PC-9 (cell line): ENCODE measurements at regions not wholly inside any gene's neighbourhood (a gene's known extent, or its start where the extent isn't known, plus 50 kb on each side); places are given as distances from the start of the nearest gene placed in this dataset.

Experiments
- EZH2 ChIP-seq: fragments of 200-600 bp; sonication (generic); IDR thresholded peaks from 2 replicates; pipeline ENCODE4 v1.8.0; 2017; ENCODE audit warnings: antibody characterized with exemption, low read depth
- TF ChIP-seq, protein P1 (sequence below): fragments of 200-600 bp; sonication (generic); conservative IDR thresholded peaks from 2 replicates; pipeline ENCODE4 v1.6.1; 2017; ENCODE audit warnings: mixed run types, antibody characterized with exemption, mild to moderate bottlenecking, moderate library complexity

DNA sequence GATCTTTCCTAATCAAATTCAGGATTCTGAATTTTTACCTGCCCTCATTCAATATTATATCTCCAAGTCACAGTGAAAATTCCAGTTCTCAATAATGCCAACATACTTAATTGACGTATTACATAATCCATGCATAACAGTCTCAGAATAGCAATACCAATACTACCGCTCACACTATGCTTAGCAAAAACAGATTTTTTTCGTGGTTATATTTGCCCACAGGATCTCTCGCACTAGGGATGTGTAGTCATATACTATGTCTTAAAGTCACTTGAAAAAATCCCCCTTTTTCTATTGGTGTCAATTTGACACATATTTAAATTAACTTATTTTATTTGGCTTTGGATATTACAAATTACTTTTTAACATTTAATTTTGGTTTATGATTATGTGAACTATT lies 323.1 kb upstream of the SLC35B3 start:
- TF ChIP-seq, protein P1, sequence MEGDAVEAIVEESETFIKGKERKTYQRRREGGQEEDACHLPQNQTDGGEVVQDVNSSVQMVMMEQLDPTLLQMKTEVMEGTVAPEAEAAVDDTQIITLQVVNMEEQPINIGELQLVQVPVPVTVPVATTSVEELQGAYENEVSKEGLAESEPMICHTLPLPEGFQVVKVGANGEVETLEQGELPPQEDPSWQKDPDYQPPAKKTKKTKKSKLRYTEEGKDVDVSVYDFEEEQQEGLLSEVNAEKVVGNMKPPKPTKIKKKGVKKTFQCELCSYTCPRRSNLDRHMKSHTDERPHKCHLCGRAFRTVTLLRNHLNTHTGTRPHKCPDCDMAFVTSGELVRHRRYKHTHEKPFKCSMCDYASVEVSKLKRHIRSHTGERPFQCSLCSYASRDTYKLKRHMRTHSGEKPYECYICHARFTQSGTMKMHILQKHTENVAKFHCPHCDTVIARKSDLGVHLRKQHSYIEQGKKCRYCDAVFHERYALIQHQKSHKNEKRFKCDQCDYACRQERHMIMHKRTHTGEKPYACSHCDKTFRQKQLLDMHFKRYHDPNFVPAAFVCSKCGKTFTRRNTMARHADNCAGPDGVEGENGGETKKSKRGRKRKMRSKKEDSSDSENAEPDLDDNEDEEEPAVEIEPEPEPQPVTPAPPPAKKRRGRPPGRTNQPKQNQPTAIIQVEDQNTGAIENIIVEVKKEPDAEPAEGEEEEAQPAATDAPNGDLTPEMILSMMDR: no peak
- no peak for TF ChIP-seq EZH2
